ENCODE measurements at regions not wholly inside any gene's neighbourhood (a gene's known extent, or its start where the extent isn't known, plus 50 kb on each side); places are given as distances from the start of the nearest gene placed in this dataset.
A peak's percentile ranks its signal among the peaks of the same experiment; 100 is the strongest.

- intact Hi-C loops (cut with DNase I): loop anchor here in 1 of 4 donors (10.0 kb wide), 1 partner anchor 150 kb away; the partner anchor contains the start of gene MEG3
- Histone ChIP-seq H3K4me1 (ENCODE audit: control insufficient read depth, insufficient read depth, low read length) (peaks cover 11% of the 10 kb centered on the region), H3K4me3 (ENCODE audit: low read length) (no peak overlapping the region), H3K9me3 (ENCODE audit: control insufficient read depth, low read length) (no peaks in the 10 kb centered on the region), H3K27ac (ENCODE audit: low read length) (no peak overlapping the region), H3K27me3 (ENCODE audit: control insufficient read depth, insufficient read depth) (no peaks in the 10 kb centered on the region)
- 79% methylated on average over 19 of the region's 19 CpGs for WGBS
- DNase-seq (no peak), ATAC-seq (no peak)
These were observed 51.6 kb upstream of the DLK1 start for GRCh38 chr14:100674897-100675619.

DNA sequence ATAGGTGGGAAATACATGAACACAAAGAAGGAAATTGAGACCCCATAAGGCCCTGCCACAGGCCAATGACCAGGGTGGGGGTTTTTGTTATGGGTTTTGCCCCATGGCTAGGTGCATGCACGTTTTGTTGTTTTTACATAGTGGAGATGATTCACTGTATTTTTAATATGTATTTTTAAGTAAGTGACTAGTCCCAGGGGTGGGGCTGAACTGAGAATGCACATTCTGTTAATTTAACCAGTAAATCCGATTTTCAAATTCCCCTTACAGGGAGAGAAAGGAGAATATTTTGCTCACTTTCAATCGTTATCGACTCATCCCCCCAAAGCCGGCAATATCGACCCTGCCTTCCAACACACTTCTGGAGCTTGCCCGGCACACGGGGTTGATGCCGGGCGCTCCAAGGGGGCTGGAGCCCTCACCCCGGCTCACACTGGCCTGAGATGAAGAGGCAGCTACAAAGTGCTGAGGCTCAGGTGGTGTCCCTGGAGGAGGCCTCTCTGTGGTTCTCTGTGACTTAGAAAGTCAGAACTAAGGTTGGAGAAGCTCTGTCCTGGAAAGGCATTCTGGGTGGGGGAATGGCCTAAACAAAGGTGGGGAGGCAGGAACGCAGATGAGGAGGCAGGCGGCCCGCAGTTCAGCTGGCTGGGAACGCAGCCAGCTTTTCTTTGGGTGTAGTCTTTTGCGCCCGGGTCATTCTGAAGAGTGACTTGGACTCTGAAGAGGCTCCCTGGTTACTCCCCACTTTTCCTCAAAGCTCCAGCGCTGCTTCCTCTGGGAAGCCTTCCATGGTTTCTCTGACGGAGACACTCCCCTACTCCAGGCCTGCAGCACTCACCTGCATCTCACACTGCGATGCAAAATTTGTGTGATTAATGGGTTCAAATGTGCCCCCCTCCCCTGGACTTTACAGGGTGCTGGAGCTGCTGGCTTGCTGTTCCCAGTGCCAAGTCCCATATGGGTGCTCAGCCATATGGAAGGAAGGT is 50.7 kb upstream of the DLK1 start:
- no peak overlapping the region for H3K27ac ChIP-seq (ENCODE audit: low read length)
- no peaks in the 10 kb centered on the region for H3K27me3 ChIP-seq (ENCODE audit: control insufficient read depth, insufficient read depth)
- ATAC-seq (no peak), DNase-seq (peak in 1 of 3 donors; percentile 71)
- no peaks in the 10 kb centered on the region for H3K9me3 ChIP-seq (ENCODE audit: control insufficient read depth, low read length)
- intact Hi-C loops (cut with DNase I): loop anchor here in 1 of 4 donors (10.0 kb wide), 1 partner anchor 149 kb away; the partner anchor contains the start of gene MEG3
- peaks cover 15% of the 10 kb centered on the region for H3K4me1 ChIP-seq (ENCODE audit: control insufficient read depth, insufficient read depth, low read length)
- H3K4me3 ChIP-seq (ENCODE audit: low read length): no peak overlapping the region
- 54% methylated on average over 20 of the region's 20 CpGs for WGBS
